ENCODE measurements at regions not wholly inside any gene's neighbourhood (a gene's known extent, or its start where the extent isn't known, plus 50 kb on each side); places are given as distances from the start of the nearest gene placed in this dataset.

DNA sequence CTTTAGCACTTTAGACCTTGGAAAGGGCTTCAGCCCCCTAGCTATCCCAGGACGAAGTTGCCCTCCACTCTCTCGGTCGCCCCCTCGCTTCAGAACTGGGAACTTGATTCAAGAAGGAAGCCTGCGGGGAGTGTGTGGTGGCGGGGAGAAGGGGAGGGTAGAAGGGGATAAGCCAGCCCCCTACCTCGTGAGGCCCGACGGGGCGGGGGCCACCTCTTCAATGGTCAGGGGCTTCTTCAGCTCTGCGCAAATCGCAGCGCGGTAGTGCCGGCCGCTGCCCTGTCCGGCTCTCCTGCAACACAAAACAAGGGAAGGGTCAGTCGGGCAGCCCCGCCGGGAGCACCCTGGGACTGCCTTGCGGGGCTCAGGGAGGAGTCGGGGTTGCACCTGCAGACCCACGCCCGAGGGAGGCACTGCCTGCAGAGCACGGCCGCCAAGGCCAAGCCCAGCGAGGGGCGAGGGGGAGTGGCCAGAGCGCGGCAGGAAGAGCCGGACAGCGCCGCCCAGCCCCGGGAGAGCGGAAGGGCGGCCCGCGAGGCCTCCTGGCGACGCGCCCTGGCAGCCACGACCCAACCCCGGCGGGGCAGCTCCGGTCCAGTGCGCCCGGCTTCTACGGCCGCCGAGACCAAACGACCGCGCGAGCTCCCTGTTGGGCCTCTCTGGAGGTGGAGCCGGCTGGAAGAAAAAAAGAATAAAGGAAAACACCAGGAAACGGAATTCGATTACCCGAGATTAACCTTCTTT is 56.2 kb upstream of the RASAL2 start:
- TF ChIP-seq YY1 (IDR thresholded peaks at IDR 0.05; ENCODE audit: insufficient read depth, insufficient read length): no peak
- TF ChIP-seq SUZ12 (IDR thresholded peaks at IDR 0.05; ENCODE audit: extremely low read depth, insufficient read depth, insufficient read length): no peak
- TF ChIP-seq ZNF274 (IDR thresholded peaks at IDR 0.05; ENCODE audit: low read depth, low read length): no peak
